ENCODE measurements at regions not wholly inside any gene's neighbourhood (a gene's known extent, or its start where the extent isn't known, plus 50 kb on each side); places are given as distances from the start of the nearest gene placed in this dataset.

DNA sequence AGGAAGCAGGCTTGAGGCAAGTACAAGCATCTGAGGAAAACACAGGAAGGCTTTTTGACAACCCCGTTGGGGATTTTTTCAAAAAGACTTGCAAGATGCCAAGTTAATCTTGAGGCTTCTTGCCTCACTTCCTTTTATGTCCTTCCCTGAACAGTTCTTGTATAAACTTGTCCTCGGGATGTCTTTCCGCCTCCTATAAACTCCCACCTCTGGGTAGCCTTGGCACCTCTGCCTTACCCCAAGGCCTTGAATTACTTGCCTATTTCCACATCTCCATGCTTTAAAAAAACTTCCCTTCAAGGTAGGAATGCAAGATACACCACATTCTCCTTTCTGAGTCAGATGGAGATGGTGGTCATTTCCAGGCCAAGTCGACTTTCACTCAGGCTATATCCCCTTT, 106.4 kb upstream of the RBBP8 start:
- TF ChIP-seq, protein P1, sequence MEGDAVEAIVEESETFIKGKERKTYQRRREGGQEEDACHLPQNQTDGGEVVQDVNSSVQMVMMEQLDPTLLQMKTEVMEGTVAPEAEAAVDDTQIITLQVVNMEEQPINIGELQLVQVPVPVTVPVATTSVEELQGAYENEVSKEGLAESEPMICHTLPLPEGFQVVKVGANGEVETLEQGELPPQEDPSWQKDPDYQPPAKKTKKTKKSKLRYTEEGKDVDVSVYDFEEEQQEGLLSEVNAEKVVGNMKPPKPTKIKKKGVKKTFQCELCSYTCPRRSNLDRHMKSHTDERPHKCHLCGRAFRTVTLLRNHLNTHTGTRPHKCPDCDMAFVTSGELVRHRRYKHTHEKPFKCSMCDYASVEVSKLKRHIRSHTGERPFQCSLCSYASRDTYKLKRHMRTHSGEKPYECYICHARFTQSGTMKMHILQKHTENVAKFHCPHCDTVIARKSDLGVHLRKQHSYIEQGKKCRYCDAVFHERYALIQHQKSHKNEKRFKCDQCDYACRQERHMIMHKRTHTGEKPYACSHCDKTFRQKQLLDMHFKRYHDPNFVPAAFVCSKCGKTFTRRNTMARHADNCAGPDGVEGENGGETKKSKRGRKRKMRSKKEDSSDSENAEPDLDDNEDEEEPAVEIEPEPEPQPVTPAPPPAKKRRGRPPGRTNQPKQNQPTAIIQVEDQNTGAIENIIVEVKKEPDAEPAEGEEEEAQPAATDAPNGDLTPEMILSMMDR (IDR thresholded peaks at IDR 0.05): no peak
- TF ChIP-seq POLR2A (IDR thresholded peaks at IDR 0.05) (no peak), EP300 (IDR thresholded peaks at IDR 0.05) (no peak), POLR2AphosphoS5 (IDR thresholded peaks at IDR 0.05) (peak in 1 of 3 donors; percentile 29)

Data from suprapubic skin (tissue), 4 donors.